ENCODE measurements at regions not wholly inside any gene's neighbourhood (a gene's known extent, or its start where the extent isn't known, plus 50 kb on each side); places are given as distances from the start of the nearest gene placed in this dataset.

DNA sequence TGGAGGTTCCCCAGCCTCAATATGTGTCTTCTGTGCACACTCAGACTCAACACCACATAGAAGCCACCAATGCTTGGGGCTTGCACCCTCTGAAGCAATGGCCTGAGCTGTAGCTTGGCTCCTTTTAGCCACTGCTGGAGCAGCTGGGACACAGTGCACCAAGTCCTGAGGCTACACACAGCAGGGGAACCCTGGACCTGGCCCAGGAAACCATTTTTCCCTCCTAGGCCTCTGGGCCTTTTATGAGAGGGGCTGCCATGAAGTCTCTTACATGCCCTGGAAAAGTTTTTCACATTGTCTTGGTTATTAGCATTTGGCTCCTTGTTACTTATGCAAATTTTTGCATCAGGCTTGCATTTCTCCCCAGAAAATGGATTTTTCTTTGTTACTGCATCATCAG lies 306.2 kb downstream of the CPXCR1 start:
- TF ChIP-seq, protein P1, sequence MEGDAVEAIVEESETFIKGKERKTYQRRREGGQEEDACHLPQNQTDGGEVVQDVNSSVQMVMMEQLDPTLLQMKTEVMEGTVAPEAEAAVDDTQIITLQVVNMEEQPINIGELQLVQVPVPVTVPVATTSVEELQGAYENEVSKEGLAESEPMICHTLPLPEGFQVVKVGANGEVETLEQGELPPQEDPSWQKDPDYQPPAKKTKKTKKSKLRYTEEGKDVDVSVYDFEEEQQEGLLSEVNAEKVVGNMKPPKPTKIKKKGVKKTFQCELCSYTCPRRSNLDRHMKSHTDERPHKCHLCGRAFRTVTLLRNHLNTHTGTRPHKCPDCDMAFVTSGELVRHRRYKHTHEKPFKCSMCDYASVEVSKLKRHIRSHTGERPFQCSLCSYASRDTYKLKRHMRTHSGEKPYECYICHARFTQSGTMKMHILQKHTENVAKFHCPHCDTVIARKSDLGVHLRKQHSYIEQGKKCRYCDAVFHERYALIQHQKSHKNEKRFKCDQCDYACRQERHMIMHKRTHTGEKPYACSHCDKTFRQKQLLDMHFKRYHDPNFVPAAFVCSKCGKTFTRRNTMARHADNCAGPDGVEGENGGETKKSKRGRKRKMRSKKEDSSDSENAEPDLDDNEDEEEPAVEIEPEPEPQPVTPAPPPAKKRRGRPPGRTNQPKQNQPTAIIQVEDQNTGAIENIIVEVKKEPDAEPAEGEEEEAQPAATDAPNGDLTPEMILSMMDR (IDR thresholded peaks at IDR 0.05), result no peak
- TF ChIP-seq YY1 (IDR thresholded peaks at IDR 0.05; ENCODE audit: low read depth) (no peak), MXI1 (IDR thresholded peaks at IDR 0.05; ENCODE audit: low read depth, low read length) (no peak), GABPA (IDR thresholded peaks at IDR 0.05; ENCODE audit: low read depth) (no peak), FOXJ3 (CRISPR knock-in tag; IDR thresholded peaks at IDR 0.05) (no peak), NRF1 (IDR thresholded peaks at IDR 0.05; ENCODE audit: low read depth, low read length) (no peak), EP300 (IDR thresholded peaks at IDR 0.05; ENCODE audit: borderline replicate concordance in 1 of 2, low read depth in 1 of 2, low read length in 1 of 2) (no peak), MEF2A (IDR thresholded peaks at IDR 0.05; ENCODE audit: borderline replicate concordance, low read depth) (no peak), POLR2AphosphoS5 (IDR thresholded peaks at IDR 0.05; ENCODE audit: low read depth, low read length) (no peak), SMC3 (IDR thresholded peaks at IDR 0.05; ENCODE audit: low read depth, low read length) (no peak), TAF1 (IDR thresholded peaks at IDR 0.05; ENCODE audit: borderline replicate concordance, low read depth, low read length) (no peak)
- TF ChIP-seq, protein P2, sequence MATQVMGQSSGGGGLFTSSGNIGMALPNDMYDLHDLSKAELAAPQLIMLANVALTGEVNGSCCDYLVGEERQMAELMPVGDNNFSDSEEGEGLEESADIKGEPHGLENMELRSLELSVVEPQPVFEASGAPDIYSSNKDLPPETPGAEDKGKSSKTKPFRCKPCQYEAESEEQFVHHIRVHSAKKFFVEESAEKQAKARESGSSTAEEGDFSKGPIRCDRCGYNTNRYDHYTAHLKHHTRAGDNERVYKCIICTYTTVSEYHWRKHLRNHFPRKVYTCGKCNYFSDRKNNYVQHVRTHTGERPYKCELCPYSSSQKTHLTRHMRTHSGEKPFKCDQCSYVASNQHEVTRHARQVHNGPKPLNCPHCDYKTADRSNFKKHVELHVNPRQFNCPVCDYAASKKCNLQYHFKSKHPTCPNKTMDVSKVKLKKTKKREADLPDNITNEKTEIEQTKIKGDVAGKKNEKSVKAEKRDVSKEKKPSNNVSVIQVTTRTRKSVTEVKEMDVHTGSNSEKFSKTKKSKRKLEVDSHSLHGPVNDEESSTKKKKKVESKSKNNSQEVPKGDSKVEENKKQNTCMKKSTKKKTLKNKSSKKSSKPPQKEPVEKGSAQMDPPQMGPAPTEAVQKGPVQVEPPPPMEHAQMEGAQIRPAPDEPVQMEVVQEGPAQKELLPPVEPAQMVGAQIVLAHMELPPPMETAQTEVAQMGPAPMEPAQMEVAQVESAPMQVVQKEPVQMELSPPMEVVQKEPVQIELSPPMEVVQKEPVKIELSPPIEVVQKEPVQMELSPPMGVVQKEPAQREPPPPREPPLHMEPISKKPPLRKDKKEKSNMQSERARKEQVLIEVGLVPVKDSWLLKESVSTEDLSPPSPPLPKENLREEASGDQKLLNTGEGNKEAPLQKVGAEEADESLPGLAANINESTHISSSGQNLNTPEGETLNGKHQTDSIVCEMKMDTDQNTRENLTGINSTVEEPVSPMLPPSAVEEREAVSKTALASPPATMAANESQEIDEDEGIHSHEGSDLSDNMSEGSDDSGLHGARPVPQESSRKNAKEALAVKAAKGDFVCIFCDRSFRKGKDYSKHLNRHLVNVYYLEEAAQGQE (IDR thresholded peaks at IDR 0.05; ENCODE audit: low read depth, low read length), result no peak
- TF ChIP-seq, protein P3, sequence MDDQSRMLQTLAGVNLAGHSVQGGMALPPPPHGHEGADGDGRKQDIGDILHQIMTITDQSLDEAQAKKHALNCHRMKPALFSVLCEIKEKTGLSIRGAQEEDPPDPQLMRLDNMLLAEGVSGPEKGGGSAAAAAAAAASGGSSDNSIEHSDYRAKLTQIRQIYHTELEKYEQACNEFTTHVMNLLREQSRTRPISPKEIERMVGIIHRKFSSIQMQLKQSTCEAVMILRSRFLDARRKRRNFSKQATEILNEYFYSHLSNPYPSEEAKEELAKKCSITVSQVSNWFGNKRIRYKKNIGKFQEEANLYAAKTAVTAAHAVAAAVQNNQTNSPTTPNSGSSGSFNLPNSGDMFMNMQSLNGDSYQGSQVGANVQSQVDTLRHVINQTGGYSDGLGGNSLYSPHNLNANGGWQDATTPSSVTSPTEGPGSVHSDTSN (IDR thresholded peaks at IDR 0.05), result no peak

All from SK-N-SH (cell line).